K562 (cell line): ENCODE measurements at regions not wholly inside any gene's neighbourhood (a gene's known extent, or its start where the extent isn't known, plus 50 kb on each side); places are given as distances from the start of the nearest gene placed in this dataset.
A peak's percentile ranks its signal among the peaks of the same experiment; 100 is the strongest.

ENCODE experiments used
- EHMT2 ChIP-seq: fragments of 450-650 bp; IDR thresholded peaks from 2 replicates; pipeline ENCODE4 v1.6.1; 2018; ENCODE audit warnings: antibody characterized with exemption
- NFRKB ChIP-seq: fragments of 450-650 bp; IDR thresholded peaks from 2 replicates; pipeline ENCODE4 v1.6.1; 2016; ENCODE audit warnings: low read depth
- NRF1 ChIP-seq, 2 experiments: fragments of 450-650 bp; IDR thresholded peaks in 1 of 2; conservative IDR thresholded peaks in 1 of 2; 2 replicates each; pipeline ENCODE4 v1.6.1; 2014; ENCODE audit warnings: mild to moderate bottlenecking in 2 of 2
- ZNF668 ChIP-seq: fragments of 250-450 bp; sonication (Bioruptor Pico); IDR thresholded peaks from 2 replicates; pipeline ENCODE4 v1.8.0; 2022; ENCODE audit warnings: mild to moderate bottlenecking, inconsistent platforms
- ZNF766 ChIP-seq: fragments of 200-800 bp; sonication (Bioruptor generic); conservative IDR thresholded peaks from 2 replicates; pipeline ENCODE4 v1.6.1; 2016; ENCODE audit warnings: missing genetic modification characterization, missing compliant biosample characterization
- TF ChIP-seq, protein P1 (sequence below), 3 experiments: fragments of 200-800 bp in 1 of 3; fragments of 250-450 bp in 1 of 3; fragments of 450-650 bp in 1 of 3; sonication (Bioruptor Pico) in 1 of 3; sonication (Bioruptor generic) in 1 of 3; formaldehyde crosslinking in 1 of 3; IDR thresholded peaks; 2 replicates each; pipeline versions ENCODE4 v1.6.1 to v1.8.0; 2016 to 2022; ENCODE audit warnings: mild to moderate bottlenecking in 2 of 3, missing genetic modification characterization in 2 of 3, missing compliant biosample characterization in 1 of 3, moderate library complexity in 1 of 3
- TF ChIP-seq, protein P2 (sequence below), 2 experiments: IDR thresholded peaks; 2 replicates each; pipeline ENCODE4 v1.6.1; 2011; ENCODE audit warnings: borderline replicate concordance in 1 of 2, control low read depth in 1 of 2, low read depth in 1 of 2, low read length in 1 of 2, mild to moderate bottlenecking in 1 of 2, mixed read lengths in 1 of 2, moderate library complexity in 1 of 2; ENCODE audit not compliant: insufficient read depth in 1 of 2, insufficient read length in 1 of 2, poor library complexity in 1 of 2, severe bottlenecking in 1 of 2; ENCODE audit errors: extremely low read depth in 1 of 2

- TF ChIP-seq, protein P1, sequence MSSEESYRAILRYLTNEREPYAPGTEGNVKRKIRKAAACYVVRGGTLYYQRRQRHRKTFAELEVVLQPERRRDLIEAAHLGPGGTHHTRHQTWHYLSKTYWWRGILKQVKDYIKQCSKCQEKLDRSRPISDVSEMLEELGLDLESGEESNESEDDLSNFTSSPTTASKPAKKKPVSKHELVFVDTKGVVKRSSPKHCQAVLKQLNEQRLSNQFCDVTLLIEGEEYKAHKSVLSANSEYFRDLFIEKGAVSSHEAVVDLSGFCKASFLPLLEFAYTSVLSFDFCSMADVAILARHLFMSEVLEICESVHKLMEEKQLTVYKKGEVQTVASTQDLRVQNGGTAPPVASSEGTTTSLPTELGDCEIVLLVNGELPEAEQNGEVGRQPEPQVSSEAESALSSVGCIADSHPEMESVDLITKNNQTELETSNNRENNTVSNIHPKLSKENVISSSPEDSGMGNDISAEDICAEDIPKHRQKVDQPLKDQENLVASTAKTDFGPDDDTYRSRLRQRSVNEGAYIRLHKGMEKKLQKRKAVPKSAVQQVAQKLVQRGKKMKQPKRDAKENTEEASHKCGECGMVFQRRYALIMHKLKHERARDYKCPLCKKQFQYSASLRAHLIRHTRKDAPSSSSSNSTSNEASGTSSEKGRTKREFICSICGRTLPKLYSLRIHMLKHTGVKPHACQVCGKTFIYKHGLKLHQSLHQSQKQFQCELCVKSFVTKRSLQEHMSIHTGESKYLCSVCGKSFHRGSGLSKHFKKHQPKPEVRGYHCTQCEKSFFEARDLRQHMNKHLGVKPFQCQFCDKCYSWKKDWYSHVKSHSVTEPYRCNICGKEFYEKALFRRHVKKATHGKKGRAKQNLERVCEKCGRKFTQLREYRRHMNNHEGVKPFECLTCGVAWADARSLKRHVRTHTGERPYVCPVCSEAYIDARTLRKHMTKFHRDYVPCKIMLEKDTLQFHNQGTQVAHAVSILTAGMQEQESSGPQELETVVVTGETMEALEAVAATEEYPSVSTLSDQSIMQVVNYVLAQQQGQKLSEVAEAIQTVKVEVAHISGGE (CRISPR knock-in tag; IDR thresholded peaks at IDR 0.05) = peak in 1 of 3 experiments; percentile 65; a peak in 1 of 6 replicates
- TF ChIP-seq EHMT2 = 0 out of 2 replicates have a peak, but pooled peaks have one; percentile 26
- TF ChIP-seq ZNF766 (CRISPR knock-in tag) = peak; percentile 55; the same call in 1 of the 2 replicates
- TF ChIP-seq NRF1 (conservative IDR thresholded peaks at IDR 0.05 in 1 of 2, IDR thresholded peaks at IDR 0.05 in 1 of 2) = peak; percentile 95
- TF ChIP-seq, protein P2, sequence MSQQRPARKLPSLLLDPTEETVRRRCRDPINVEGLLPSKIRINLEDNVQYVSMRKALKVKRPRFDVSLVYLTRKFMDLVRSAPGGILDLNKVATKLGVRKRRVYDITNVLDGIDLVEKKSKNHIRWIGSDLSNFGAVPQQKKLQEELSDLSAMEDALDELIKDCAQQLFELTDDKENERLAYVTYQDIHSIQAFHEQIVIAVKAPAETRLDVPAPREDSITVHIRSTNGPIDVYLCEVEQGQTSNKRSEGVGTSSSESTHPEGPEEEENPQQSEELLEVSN (IDR thresholded peaks at IDR 0.05; ENCODE audit: borderline replicate concordance in 1 of 2, extremely low read depth in 1 of 2, insufficient read depth in 1 of 2, insufficient read length in 1 of 2, low read depth in 1 of 2, low read length in 1 of 2, poor library complexity in 1 of 2, severe bottlenecking in 1 of 2) = peak in 1 of 2 experiments; percentile 32
- no peak for TF ChIP-seq ZNF668 (CRISPR knock-in tag)
- TF ChIP-seq NFRKB = no peak
- TF ChIP-seq, all 486 proteins: peak for 13
Measured at GRCh38 chr10:2207246-2207922, 470.1 kb upstream of the ADARB2 start (continued).
